Stimulated activated CD4-positive, alpha-beta T cell treated with anti-CD3 and anti-CD28 coated beads, Interleukin-1b, Interleukin-23, amount 100 ng/mL, for 4 hours (primary cell): ENCODE measurements at regions not wholly inside any gene's neighbourhood (a gene's known extent, or its start where the extent isn't known, plus 50 kb on each side); places are given as distances from the start of the nearest gene placed in this dataset.

Experiments
- DNase-seq, 2 donors: peaks; one replicate each; pipeline ENCODE4 v3.0.0-alpha.2; 2020; ENCODE audit warnings: low read depth in 2 of 2

DNA sequence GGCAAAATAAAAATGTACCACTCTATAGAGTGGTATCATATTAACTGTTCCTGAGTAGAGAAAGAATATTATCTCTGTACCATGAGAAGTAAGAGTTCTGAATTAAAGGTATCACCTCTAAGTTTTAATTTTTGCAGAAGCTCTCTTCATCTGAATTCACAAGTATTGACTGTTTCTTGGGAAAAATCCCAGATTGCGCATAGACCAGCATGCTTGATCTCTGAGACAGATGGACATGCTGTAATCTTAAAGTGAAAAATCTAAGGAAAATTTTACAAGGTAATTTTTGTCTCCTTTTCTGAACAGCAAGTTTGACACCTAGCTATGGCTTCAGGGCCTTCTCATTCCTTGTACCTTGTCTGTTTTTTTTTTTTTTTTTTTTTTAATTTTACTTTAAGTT lies 1050.7 kb upstream of the RBFOX1 start:
- no peak for DNase-seq

DNA sequence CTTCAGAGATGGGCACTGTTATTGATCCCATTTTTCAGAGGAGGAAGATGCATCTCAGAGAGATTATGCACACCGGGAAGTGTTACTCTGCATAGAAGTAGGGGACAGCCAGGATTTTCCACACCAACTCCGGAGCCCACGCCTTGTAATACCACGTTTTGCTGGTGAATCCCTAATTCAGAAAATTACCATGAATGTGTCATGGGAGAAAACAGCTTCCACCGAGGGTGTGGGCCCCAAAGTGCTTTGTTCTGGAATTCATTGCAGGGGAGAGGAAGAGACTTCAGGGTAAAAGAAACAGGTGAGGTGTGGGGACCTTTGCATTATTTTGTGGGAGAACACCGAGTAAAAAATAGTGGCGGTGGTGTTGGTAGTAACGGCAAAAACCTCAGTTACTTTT lies 1051.4 kb upstream of the RBFOX1 start:
- DNase-seq, result no peak

DNA sequence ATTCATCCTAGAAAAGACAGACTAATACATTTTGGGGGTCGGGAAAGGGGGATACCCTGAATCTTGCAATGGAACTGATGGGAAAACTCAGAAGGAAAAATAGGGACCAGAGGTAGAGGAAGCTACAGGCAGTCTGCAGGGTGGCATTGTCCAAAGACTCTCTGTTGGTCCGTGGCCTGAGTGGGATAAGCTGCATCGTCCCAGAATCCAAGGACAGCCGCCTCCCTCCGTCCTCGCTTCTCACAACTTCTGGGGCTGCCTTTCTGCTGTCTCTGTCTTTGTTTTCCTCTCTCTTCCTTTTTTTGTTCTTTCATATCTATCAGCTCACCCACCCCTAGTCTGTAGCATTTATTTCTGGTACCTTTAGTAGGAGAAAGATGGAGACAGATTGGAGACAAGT lies 1052.6 kb upstream of the RBFOX1 start:
- DNase-seq, result no peak

DNA sequence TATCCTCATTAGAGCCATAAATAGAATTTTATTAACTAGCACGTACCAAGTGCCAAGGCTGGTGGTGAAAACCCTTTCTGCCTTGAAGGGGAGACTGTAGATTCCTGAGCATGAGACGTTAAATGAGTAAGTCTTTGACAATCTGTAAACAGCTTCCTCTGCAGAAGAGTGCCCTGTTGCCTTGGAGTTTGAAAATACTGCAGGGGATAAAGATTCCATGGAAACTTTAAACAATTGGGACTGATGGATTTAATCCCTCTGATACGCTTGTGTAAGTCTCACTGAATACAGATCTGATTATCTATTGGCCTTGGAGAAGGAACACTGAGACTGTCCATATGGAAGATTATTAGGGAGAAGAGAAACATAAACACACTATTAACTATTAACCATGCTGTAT lies 1053.4 kb upstream of the RBFOX1 start:
- DNase-seq, result no peak

DNA sequence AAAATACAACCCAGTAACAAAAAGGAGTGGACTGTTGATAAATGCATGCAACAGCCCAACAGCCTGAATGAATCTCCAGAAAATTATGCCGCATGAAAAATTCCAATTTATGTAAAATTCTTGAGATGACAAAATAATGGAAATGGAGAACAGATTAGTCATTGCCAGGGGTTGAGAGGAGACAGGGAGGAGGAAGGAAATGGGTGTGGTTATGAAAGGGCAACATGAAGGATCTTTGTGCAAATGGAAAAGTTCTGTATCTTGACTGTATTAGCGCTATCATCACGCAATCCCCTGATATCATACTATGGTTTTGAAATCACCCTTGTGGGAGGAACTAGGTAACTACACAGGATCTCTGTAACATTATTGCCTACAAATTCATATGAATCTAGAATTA lies 1058.3 kb upstream of the RBFOX1 start:
- DNase-seq, result no peak

DNA sequence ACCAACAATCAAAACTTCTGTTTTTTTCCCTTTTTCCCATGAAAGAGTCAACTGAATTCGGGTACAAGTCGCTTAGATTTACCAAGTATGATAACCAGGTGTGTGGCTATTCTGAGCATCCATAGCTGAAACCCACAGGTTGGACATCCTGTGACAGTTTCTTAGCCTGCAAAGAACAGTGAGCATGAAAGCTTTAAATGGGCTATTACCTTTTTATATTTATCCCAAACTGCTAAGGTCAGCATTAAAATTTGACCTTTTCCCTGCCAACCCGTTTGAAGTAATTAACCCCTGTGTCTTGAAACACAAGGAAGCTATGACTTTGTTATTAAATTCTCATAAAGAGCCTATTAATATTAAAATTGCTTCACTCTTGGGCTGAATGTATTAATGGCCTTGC lies 1065.0 kb upstream of the RBFOX1 start:
- no peak for DNase-seq

DNA sequence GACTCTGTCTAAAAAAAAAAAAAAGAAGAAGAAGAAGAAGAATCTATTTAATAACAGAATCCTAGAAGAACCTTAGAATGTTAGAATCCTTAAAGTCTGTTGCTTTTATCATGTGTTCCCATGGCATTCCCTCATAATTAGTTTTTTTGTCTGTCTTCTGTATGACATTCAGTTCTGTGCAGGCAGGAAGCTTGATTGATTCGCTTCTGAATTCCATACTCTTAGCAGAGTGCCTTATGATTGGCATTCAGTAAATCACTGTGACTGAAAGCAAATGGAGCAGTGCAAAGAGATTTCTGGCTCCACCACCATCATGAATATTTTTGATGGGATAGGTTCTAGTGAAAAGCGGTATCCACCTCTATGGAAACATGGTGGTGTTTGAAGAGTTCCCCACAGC lies 1065.9 kb upstream of the RBFOX1 start:
- no peak for DNase-seq

DNA sequence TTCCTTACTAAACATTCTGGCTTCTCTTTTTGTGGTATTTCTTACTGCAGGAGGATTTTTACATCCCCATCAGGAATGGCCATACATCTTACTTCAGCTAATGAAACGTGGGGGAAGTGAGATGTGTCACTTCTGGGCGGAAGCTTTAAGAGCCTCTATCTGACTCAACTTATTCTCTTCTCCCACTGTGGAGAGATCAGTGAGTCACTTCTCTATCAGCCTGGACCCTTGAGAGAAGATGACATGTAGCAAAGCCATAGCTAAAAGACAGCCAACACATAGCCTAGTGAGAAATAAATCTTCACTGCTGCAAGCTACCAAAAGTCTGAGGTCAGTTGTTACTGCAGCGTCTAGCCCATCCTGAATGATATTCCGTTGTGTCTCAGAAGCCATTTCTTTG lies 1066.7 kb upstream of the RBFOX1 start:
- DNase-seq, result no peak

DNA sequence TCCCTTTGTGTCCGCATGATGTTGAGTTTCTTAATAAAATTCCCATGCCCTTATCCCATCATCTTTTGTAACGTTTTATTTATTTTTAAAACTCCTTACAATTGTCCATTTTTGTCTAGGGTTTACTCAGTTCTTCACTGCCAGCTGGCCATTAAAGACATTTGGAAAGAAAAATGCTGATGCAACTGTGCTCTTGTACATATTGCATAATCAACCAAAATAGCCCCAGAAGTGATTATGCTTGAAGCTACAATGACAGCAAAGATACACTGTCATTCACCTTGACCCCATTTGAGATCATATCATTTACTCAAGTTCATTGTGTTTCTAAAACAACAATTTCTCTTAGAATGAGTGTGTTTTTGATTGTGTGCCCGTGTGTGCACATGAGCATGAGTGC lies 1074.6 kb upstream of the RBFOX1 start:
- no peak for DNase-seq

DNA sequence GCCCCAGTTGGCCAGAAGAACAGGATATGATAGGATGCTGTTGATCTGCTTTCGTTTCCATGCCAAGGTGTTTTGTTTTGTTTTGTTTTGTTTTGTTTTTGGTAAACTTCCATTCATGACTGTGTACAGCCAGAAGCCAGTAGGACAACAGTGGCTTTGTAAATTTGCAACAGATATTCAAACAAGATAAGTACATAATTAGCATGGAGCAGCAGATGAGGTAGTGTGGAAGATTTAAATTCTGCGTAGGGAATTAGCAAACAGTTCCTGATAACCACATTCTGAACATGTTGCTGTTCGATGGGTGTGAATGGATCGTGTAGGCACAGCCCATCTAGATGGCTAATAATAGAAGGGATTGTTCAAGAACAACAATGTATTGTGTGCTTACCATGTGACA lies 1080.1 kb upstream of the RBFOX1 start:
- no peak for DNase-seq

DNA sequence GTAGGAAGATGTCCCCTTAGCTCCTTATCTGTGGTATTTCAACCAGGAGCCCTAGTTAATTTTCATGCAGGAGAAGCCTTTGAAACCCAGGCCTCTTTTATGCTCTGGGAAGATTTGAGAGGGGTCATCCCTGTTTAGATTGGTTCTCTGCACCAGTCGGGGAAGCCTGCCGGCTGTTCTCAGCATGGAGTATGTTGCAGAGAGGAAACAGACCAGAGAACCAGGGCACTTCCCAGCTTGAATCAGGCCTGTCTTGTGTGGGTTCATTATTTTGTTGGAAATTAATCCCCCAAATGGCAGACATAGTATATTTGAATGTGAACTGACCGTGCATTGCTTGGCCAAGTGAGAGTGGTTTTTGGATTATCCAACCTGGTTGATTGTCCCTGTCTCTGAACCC lies 1082.1 kb upstream of the RBFOX1 start:
- no peak for DNase-seq

DNA sequence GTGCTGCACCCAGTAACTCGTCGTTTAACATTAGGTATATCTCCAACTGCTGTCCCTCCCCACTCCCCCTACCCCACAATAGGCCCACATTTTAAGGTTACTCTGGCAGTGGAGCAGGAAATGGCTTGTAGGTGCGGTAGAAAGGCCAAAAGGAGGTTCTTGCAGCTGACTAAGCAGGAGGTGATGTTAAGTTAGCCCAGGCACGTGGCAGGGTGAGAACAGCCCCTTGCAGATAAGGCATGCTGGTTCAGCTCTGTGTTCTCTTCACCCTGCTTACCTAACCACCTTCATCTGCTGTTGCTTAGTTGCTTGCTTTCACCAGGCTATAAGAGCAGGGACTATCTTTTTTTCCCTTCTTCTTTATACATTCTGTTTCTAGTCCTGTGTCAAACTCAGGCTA lies 1082.8 kb upstream of the RBFOX1 start:
- DNase-seq, result no peak

DNA sequence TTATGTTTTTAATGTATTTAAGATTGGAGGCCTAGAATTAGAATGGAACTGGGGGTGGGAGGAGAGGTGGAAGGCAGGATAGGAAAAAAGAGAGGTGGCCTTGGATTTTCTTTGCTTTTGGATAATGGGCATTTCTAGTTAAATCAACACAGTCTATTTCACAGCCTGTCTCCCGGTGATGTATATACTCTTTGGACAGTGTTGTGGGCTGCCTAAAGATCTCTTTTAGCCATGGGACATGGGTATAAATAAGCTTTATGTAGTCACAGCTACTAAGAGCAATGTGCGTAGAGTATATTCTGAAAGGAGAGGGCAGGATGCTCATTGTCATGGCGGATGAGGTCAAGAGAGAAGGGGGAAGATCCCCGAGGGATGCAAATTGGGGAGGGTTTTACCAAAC lies 1084.4 kb upstream of the RBFOX1 start:
- DNase-seq, result no peak

DNA sequence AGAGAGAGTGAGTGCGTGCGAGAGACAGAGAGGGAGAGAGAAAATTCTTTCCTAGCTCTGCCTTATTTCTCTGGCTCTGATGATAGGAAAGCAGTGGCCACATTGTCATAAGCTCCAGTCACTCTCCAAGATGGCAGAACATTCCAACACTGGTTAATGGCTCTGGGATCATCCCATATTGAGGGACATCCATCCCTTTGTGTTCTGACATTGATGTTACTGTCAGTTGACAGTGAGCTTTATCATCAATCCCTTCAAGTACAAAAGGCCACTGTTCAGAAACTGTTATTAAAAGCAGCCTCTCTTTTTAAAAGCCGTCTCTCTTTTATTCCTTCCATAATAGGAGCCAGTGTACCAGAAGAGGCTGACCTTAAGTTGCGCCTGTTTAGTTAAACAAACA lies 1084.9 kb upstream of the RBFOX1 start:
- no peak for DNase-seq

DNA sequence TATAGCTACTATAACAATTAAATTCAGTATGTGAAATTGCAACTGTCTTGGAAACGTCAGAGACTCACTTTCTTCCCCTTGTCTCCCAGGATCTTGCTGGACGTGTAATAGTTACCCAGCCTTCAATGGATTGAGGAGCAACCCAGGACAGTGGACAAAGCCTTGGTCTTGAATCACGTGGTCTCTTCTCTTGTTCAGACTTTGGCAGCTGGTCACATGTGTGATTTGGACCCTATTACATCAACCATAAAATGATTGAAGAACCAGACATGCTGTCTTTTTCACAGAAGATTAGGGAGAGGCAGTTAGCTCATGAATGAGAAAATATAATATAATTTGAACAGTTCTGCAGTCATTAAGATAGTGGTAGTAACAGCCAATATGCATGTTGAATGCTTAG lies 1085.5 kb upstream of the RBFOX1 start:
- no peak for DNase-seq

DNA sequence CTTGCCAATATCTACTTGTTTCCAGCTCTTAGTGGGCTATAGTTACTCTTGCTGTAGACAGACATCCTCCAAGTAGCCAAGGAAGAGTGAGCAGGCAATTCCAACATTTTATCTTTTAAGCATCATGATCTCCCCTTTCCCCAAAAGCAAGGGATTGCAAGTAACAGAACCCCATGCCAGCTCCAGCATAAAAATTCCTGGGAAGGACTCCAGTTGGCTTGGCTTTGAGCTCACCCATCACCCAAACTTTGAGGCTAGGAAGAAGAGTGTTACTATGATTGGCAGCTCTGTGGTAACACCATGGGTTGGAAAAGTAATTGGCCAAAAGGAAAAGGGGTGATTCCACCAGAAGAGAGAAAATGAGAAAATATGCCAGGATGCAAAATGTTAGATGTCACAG lies 1086.4 kb upstream of the RBFOX1 start:
- no peak for DNase-seq

DNA sequence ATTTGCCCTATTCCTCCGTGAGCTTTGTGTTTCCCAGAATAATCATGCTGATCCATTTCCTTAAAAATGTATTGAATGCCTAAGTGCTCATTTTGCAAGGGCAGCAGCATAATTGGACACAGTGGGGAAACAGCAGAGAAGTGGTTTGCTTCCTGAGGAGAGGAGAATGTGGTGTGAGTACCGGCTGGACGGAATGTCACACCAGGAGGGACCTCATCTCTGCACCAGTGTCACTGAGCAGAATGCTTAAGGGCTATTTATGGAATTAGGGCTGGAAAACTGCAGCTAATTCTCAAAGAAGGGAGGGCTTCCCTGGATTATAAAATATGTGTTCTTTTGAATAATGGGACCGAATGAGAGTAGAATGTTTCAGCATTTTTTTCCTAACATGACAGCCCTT lies 1100.6 kb upstream of the RBFOX1 start:
- no peak for DNase-seq

DNA sequence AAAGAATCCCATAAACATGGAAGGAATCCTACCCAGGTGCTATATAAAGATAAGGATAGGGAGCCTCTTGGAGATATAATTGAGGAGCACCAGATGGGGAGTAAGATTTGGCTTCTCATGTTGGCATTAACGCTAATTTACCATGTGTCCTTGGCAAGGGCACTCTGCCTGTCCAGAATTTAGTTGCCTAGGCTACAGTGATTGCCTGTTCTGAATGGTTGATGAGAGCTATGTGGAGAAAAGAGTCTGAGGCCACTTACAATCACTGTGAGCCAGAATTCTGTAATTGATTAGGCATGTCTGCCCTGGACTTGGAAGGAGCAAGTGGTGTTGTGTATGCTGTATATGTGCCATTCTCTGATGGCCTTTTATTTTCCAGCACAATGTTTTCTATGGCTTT lies 1101.2 kb upstream of the RBFOX1 start:
- no peak for DNase-seq

DNA sequence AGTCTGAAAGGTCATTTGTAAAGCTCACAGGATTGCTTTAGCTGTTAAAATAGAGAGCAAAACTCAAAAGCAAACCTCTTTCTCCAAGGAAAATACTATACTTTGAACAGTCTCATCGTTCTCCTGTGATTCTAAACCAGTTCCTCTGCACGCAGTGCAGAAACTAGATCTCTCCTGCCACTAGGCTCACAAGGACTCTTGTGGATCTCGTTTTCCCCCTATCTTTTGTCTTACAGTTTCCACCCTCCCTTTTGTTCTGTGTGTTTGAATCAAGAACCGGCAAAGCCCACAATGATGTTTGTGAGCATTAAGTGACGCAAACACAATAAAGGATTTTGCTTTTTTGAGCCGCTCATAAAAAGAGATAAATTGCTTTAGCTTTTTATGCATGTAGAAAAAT lies 1103.5 kb upstream of the RBFOX1 start:
- no peak for DNase-seq

DNA sequence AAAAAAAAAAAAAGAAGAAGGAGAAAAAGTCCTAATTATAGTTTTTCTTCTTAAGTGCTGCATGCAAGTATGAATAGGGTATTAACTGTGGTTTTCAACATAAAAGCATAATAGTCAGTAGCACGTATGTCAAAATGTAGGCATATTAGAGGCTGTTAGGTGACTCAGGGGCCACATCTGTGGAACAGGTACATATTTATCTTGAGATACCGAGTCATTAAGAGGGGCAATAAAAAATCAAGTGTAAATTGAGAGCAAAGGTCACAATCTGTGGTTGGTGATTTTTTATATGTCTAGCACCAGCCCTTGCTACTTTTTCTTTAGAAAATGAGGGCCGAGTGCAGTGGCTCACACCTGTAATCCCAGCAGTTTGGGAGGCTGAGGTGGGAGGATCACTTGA lies 1113.8 kb upstream of the RBFOX1 start:
- no peak for DNase-seq

DNA sequence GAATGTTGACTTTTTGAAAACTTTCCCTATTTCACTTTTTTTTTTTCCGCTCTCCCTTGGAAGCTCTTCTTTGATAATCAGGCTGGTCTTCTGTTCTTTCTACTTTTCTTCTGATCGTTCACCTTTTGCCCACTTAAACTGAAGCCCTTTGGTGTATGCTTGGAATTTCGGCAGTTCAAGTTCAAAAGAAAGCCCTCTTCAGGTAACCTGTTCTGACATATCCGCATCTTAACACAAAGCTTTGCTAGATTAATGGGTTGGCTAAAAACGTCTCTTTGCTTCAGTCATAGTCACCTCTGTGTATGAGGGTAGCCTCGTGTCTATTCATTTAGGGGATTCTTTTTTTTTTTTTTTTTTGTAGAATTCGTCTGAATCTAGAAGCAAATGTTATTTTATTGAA lies 1115.8 kb upstream of the RBFOX1 start:
- DNase-seq, result no peak

DNA sequence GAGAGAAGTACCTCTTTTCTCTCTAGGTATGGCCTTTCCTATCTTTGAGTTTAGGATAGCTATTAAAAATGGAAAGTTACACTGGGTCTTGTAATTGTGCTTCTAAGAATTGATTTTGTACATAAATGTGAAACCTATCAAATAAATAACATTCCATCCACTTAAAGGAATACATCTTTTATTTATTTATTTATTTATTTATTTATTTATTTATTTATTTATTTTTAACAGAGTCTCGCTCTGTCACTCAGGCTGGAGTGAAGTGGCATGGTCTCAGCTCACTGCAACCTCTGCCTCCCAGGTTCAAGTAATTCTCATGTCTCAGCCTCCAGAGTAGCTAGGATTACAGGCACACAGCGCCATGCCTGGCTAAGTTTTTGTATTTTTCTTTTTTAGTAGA lies 1114.0 kb upstream of the EEF2KMT start:
- DNase-seq, result no peak

DNA sequence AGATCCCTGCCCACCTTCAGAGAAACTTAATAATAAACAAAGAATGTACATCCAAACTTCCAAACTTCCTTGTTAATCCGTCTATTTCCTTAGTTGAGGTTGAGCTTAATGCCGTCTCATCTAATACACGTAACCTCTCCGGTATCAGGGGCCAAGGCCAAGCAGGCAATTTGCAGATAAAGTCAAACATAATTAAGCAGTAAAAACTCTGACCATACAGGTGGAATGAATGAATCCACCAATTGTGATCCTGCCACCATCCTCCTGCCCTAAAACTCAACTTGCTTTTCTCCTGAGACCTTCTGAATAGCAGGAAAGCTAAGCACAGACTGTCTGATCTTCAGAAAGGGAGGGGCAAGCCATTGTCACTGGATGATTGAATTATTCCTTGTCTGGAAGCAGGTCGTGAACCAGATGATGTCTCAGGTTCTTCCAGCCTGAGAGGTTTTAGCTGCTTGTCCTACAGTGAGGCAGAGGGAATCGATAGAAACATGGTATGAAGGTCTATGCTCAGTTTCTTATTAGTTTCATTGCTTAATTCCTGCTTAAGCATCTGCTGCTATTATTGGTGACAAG lies 1111.8 kb upstream of the EEF2KMT start:
- no peak for DNase-seq

DNA sequence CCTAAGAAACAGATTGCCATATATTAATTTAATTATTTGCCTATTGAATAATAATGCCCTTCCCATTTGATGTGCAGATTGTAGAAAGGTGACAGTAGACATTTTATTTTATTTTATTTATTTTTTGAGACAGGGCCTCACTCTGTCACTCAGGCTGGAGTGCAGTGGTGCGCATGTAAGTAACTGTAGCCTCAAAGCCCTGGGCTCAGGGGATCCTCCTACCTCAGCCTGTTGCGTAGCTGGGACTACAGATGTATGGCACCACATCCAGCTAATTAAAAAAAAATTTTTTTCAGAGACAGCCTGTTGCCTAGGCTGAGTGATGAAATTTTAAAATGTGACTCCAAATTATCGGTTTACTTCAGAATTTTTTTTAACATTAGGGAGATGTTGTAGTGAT lies 1110.0 kb upstream of the EEF2KMT start:
- DNase-seq, result no peak

DNA sequence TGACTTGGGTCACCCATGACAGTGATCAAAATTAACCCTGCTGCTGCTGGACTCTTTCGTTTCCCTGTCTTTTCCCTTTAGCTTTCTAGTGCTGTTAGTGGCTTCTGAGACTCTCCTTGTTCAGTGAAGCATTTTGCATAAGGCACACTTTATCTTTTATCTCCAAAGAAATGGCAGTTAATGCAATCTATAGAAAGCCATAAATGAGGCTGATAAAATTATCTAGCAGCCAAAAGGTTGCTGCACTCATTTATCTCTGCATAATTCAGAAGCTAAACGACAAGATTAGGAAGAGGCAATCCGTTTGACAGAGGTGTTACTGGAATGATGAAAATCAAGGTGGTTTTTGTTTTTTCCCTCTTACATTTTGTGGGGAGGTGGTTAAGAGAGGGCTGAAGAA lies 1109.5 kb upstream of the EEF2KMT start:
- no peak for DNase-seq
